Nucleus accumbens (tissue), 56 donors: ENCODE measurements at regions not wholly inside any gene's neighbourhood (a gene's known extent, or its start where the extent isn't known, plus 50 kb on each side); places are given as distances from the start of the nearest gene placed in this dataset.
"Not testable (repeated sequence)": the region's sequence is repeated elsewhere in the genome, so short reads cannot be mapped to it uniquely, and the experiment has no call there.

Source experiments
- DNase-seq, 56 donors: peaks; one replicate each; lab custom pipeline; 2025; lab: John Stamatoyannopoulos, UW

- DNase-seq = no peak
Observed at GRCh38 chr15:100733101-100733842, 130.9 kb downstream of the ASB7 start.

GRCh38 chr15:100733843-100734185 lies 131.4 kb downstream of the ASB7 start:
- DNase-seq = not testable (repeated sequence)

GRCh38 chr15:100734586-100734985 lies 132.2 kb downstream of the ASB7 start:
- no peak for DNase-seq

DNA sequence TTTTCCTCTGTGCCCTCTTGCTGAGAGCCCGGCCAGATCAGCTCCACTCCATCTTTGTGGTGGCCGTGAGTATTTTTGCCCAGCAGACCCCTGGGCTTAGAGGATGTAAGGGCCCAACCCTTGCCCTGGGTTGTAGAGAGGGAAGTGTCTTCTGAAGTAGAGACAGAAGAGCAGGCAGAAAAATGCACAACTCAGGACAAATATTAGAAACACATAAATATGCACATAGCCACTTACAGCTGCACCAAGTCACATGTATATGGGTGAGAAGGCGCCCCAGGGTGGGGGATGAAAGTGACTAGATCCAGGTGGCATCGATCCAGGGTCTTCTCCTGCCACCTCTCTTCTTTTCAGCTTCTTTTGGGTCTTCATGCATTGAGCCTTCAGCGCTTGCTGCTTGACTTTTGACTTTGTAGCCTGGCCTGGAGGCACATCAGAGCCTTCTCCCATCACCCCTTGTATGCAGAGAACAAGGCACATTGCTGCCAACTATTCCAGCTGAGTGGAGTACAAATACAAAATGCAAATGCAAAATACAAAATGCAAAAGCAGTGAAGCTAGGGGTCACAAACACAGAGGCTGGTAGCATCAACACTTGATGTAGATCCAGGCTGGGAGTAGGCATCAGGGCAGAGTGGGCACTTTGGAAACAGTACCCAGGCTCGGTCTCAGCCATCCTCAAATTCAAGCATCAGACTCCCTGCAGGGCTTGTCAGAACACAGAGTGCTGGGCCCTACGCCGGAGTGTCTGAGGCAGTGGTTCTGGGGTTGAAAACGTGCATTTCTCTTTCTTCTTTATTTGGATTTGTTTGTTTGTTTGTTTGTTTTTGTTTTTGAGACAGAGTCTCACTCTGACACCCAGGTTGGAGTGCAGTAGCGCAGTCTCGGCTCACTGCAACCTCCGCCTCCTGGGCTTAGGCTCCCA lies 133.0 kb downstream of the ASB7 start:
- no peak for DNase-seq

GRCh38 chr15:100737214-100737613 lies 134.8 kb downstream of the ASB7 start:
- no peak for DNase-seq

GRCh38 chr15:100738614-100739013 lies 136.2 kb downstream of the ASB7 start:
- DNase-seq = no peak

DNA sequence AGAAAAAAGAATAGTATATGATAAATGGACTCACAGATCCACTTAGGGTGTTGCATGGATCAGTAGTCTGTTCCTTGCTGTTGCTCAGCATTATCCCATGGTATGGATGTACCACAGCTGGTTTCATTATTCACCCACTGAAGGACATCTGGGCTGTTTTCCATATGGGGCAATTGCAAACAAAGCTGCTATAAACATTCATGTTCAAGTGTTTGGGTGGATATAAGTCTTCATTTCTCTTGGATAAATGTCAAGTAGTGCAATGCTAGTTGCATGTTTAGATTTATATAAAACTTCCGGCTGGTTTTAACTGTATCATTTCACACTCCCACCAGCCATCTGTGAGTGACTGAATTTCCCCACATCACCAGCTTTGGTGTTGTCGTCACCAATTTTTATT lies 137.7 kb downstream of the ASB7 start:
- no peak for DNase-seq

DNA sequence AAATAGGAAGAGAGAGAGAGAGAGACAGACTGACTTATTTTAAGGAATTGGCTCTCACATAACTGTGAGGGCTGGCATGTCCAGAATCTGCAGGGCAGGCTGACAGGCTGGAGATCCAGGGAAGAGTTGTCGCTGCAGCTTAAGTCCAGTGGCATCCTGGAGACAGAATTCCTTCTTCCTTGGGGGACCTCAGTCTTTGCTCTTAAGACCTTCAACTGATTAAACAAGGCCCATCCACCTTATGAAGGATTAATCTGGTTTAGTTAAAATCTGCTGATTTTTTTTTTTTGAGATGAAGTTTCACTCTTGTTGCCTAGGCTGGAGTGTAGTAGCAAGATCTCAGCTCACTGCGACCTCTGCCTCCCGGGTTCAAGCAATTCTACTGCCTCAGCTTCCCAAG lies 128.0 kb upstream of the ALDH1A3 start:
- DNase-seq = no peak

DNA sequence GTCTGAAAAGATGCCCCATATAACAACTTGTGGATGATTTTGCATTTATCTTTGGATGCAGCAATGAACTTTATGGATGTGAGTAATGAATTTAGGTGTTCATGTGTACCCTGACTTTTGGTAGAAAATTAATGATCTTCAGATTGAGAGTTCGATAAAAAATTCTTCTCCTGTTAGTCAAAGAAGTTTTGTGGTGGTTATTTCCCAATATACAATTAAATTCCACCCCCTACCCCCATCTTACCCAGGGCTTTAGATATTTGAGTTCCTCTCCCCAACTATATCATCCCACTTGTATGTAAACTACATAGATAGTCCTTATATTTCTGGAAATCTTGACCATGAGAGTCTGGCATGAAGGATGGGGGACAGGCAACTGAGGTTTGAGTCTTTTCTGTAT lies 126.1 kb upstream of the ALDH1A3 start:
- no peak for DNase-seq

GRCh38 chr15:100757661-100758060 lies 122.0 kb upstream of the ALDH1A3 start:
- no peak for DNase-seq

DNA sequence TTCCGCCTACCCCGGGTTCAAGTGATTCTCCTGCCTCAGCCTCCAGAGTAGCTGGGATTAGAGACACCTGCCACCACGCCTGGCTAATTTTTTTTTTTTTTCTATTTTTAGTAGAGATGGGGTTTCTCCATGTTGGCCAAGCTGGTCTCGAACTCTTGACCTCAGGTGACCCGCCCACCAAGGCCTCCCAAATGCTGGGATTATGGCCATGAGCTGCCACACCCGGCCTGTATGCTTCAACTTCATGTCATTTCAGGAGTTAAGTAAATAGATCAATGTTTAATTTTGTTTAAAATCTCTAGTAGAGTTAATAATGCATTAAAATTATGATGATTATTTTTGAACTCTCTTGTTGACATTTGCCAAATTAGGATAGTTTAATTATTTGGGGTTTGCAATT lies 121.1 kb upstream of the ALDH1A3 start:
- DNase-seq = no peak

GRCh38 chr15:100759106-100759505 lies 120.5 kb upstream of the ALDH1A3 start:
- no peak for DNase-seq

GRCh38 chr15:100759698-100760356 lies 119.8 kb upstream of the ALDH1A3 start:
- no peak for DNase-seq

DNA sequence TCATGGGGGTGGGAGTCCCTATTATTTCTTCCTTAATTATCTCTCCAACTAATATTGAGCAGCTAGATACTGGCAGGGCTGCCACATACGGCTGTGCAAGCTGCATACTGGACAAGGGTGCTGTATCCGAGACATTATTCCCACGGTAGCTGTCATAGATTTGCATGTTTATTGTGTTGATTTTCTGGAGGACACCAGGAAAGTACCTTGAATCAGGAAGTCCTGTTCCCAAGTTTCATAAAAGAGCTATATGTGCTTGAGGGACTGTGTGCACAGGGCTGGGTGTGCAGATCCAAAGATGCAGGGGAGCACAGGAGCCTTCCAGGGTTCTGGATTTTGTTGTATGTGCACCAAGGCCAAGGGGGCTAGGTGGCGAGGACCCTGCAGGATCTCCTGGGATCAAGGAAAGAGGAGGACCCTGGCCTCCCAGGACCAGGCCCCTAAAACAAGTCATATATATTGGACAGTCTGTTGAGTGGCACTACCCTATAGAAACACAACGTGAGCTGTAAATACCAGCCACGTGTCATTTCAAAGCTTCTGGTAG lies 119.2 kb upstream of the ALDH1A3 start:
- DNase-seq = no peak

- no peak for DNase-seq
Observed at GRCh38 chr15:100761290-100761935, 118.2 kb upstream of the ALDH1A3 start.

DNA sequence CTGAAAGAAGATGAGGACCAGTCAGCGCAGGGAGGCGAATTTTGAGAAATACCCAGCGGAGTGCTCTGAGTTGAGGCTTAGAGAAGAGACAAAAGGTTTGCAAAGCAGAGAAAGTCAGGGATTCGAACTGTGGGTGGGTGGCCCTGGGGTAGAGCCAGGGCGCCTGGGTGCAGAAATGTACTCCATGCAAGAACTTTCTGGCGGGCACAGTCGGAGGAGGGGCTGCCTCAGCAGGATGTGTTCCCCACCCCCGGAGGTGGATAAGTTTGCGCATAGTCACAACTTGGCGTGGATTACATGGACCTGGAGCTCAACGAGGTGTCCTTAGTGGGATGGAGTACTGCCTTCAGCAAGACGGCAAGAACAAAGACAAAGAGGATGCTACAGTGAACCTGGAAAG lies 117.3 kb upstream of the ALDH1A3 start:
- no peak for DNase-seq

DNA sequence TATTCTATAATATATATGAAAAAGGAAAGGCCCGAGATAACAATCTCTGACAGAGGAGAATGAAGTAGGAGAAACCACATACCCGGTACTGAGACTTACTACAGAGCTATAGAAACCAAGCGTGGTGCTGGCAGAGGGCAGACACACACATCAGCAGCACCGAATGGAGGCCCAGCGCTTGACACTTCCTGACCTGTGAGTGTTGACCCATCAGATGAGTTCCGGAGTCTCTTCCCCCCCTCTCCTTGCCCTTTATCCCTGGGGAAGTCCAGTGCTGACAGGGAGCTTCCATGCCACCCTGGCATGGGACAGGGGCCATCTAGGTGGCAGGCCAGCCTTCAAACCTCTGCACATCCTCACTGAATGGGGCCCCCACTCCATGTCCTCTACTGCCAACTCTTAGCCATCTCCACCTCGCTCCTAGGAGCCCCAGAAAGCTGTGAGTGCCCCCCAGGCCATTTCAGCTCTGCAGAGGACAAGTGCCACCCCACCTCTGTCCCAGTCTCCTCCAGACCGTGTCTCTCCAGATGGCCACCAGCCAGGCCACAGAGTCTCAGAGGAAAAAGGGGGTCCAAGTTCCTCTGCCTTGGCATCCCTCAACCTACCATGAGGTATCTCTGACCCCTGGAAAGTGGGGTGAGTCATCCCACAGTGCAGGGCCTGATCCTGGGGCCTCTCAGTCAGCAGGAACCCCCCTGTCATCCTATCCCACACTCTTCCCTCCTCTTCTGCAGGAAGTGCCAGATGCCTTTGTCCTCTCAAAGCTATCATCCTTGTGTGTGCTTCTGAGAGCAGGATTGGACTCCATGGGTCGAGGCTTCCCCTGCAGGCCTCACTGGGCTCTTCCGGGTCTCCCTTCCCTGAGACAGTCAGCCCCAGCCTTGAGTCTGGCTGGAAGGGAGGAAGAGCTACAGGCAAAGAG lies 116.5 kb upstream of the ALDH1A3 start:
- DNase-seq = no peak

DNA sequence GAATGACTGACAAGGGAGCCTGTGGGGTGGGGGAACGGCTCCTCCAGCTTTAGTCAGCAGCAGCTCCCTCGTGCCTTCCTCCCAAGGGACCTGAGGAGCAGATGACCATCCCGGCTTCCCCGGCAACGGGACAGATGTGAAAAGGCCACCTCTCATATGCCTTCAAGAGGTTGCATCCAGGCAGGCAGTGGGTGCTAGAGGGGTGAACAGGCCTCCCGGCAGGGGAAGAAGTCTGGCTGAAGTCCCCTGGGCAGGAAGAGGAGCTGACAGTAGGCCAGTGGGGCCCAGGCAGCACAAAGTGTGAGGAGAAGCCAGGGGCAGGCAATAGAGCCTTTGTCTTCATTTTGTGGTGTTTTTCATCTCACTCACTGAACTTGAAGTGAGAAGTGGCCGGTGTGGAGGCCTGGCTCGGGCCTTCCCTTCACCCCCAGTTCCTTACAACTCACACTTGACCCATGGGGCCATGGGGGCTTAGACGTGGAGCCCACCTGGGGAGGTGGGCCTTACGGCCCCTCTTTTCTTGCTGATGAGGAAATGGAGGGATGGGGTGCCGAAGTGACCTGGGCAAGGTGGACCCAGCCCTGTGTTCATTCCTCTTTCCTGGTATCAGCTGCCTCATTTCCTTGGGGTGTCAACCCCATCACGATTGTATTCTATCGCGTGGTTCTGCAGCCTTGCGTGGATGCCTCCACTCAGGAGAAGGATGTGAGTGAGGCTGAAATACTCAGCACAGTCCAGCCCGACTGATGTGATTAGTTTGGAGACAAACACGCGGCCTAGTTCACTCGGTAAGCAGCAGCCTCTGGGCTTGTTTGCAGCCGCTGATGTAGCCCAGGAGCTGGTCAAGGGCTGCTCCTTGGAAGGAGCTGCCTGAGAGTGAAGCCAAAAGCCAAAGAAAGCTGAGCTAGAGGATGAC lies 115.5 kb upstream of the ALDH1A3 start:
- DNase-seq = no peak
